Midbrain (tissue), 1 donor: ENCODE measurements at regions not wholly inside any gene's neighbourhood (a gene's known extent, or its start where the extent isn't known, plus 50 kb on each side); places are given as distances from the start of the nearest gene placed in this dataset.

Experiments
- DNase-seq: peaks from one replicate; lab custom pipeline; 2025; lab: John Stamatoyannopoulos, UW

DNA sequence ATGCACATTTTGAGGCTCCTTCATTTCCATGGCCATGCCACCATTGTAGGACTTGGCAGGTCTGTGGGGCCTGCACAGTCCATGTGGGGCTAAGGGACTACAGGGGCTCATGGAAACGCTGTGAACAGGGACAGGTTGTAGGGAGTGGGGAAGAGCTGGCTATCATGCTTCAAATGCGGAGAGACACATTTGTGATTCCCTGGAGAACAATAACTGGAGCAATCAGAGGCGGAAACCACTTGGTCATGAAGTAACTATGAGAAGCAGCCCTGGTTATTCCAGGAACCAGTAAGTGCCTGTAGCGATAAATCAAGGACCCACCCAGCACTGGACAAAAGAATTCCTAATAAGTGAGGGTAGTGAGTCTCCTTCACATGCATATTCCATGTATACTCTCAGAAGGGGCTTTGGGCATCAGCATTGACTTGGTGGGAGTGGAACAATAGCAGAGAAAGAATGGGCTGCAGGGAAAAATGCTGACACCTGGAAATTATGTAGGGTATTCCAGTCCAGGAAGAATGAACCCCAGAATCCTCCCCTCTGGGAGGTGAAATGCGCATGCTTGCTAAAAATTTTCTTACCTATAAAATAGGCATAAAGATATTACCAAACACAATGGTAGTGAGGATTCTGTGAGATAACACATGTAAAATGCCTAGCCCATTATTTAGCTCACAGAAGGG, 251.4 kb upstream of the ROPN1 start:
- DNase-seq = no peak

DNA sequence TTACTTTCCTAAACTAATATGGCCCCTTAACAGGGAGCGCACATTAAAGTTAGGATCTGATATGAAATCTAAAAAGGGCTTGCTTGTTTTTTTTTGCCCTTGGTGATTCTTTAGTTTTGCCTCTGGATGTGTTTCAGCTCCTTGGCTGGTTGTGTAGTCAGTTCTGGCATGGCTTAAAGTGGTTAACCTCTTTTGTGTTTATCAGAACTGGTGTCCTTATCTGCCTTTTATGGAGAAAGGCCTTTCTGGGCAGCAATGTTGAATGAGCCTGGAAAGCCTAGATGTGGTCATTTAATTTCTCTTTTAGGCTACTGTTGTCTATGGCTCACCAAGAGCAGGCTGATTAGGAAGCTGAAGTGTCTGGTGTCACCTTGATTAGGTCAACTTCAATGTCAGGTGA, 254.5 kb upstream of the ROPN1 start:
- no peak for DNase-seq

DNA sequence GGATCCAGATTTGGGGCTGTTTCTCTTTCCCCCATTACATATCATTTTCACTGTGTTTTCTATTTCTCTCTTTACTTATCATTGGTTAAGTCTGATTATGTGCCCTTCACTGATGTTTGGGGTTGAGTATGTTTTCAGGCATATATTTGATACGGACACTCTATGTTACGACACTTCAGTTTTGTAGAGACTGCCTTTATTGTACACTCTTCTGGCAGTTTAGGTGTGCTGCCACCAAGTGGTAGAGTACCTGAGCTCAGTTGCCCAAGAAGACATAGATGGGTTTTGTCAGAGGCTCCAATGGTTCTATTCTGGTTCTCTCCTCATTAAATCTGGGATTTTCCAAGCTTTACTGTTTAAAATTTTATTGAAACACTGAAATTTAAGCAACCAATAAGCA, 255.0 kb upstream of the ROPN1 start:
- DNase-seq = no peak

DNA sequence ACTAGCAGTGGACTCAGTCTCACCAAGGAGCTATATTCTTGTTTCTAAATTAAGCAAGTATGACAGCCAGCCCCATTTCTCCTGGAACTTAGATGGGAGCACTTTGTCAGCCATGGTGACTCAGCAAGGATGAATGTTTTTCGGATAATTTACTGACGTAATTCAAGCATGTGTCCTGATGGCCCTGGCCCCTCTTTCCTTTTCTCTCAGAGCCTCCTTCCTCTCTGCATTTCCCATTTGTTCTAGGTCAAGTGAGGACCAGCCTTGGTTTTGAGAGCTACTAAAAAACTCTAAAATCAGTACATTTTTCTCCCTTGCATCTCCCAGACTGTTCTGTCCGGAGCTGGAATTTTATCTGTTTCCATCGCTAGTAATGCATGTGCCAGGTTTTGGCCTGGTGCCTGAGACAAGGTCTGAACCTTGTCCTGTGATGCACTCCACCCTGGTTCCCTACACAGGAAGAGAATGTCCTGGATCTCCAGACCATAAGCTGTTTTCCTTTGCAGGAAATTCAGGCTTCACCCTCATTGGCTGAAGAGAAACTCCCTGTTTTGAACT, 256.6 kb upstream of the ROPN1 start:
- DNase-seq = no peak

DNA sequence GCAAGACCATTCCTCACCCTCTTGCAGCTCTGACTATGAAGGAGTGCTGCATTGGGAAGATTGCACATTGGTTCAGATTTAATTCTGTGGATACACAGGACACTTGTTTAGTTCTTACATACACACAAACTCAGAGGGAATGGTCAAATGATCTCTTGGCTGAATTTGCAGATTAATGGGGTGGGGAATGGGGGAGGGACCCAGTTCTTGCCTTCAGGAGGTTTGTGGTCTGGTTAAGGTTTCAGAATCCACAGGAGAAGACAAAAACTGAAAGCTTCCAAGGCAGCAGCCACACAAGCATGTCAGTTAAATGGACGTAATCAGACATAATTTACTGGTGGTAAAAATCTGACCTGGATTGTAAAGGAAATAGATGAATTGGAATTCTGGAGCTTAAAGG, 257.1 kb upstream of the ROPN1 start:
- DNase-seq = no peak

DNA sequence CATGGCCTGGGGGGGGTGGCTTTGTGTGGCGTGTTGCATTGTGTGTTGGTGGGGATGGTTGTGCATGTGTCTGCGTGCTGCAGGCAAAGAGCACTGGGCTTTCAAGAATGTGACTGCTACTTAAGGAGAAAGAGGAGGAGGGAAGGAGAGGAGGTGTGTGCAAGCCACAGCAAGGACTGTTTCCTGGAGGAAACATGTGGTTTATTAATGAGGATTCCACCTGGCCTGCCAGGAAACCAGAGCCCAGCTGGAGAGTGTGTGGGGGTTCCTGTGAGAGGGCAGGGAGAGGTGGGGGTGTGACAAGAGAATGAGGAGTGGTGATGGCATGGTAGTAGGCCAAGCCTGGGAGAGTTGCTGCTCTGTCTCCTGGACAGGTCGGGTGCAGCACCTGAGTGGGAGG, 258.1 kb upstream of the ROPN1 start:
- DNase-seq = no peak

DNA sequence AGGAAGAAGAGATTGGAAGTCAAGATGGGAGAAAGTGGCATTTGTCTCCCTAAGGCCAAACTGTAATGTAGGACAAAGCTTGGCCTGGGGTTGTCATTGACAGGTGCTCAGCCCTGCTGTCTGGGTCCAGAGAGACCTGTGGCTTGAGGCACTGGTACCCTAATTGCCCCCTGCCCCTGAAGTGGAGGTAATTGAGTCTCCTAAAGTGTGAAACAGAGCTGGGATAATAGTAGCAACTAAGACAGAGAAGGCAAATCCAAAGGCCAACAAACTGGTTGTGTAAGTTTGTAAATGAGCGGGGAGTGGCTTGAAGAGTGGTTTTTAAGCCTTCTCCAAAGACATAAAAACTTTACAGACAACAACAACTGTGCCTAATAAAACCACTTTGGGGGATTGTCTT, 264.2 kb upstream of the ROPN1 start:
- DNase-seq = no peak

DNA sequence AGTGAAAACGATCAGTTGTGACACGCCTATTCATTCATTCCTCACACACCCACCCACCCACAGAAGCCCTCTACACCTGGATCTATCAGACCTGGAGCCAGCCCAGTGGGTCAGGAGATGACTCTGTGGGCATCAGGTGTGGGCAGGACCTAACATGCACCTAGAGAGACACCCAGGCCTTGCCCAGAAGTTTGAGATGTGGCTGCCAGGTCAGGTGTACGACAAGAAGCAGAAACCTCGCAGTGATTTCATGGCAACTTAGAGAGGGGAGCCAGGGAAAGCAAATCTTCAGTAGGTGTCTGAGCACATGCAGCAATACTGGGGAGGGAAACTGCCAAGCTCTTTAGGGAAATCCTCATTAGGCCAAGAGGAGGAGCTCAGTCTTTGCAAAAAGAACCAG, 264.7 kb upstream of the ROPN1 start:
- DNase-seq = no peak

DNA sequence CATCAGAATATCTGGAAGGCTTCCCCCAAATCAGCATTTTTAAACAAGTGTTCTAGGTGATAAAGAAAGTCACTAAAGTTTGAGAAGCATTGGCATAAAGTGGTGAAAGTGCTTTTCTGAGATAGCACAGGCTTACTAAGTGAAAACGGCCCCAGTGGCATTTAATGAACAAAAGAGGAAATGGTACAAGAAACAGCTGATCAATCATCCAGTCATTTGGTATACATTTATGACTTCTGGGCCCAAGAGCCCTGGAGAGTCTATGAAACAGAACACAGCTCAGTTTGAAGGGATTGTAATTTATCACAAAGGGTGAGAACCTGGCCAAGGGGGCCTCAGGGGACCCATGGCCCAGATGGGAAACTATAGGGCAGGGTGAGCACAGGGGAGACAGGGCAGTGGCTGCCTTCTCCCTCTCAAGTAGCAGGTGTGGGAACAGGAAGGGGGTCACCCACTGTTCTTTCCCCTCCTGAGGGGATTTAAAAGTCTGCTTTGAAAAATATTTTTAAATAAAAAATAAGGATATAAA, 265.5 kb upstream of the ROPN1 start:
- no peak for DNase-seq

DNA sequence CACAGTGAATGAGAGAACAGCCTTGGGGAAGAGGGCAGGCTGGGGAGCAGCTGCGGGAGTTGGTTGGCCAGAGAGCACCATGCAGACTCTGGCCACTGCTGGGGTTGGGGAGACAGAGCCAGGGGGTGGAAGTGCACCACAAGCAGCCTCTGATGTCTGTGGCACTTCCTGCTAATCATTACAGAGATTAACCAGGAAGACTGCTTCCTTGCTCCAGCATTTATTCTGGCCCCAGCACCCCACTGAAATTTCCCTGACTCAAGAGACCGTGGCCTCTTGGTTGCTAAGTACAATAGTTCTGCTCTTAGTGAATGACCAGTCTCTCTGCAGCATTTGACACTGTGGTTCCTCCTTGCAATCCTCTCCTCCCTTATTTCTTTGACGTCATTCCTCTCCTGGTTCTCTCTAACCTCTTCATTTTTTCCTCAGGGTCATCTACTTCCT, 266.2 kb upstream of the ROPN1 start:
- no peak for DNase-seq

DNA sequence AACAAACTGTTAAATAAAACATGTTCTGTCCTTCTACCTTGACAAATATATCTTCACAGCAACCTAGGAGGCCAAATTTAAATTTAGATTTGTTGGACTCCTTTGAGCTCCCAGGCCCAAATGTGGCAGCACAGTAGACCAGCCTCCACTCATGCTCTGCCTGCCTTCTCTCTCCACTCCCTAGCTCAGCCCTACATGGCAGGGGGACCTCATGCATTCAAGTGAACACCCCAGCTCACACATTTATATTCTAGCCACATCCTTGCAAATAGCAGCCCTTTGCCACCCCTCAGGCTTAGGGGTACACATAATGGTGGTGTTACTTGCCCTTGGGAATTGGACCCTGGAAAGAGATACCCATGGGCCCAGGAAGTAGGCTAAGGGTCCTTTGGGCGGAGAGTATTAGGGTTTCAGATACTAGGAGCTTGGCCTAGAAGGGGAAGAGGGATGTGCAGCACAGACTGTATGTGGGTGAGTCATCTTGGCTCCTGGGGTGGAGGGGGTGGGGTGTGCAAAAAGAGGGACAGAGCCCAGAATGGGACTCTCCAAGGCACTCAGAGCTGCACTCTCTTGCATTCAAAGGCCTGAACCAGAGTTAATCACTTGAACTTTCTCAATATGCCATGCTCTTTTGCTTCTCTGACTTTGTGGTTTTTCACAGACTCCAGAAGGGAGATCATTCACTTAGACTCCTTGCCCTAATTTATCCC, 268.4 kb upstream of the ROPN1 start:
- no peak for DNase-seq

DNA sequence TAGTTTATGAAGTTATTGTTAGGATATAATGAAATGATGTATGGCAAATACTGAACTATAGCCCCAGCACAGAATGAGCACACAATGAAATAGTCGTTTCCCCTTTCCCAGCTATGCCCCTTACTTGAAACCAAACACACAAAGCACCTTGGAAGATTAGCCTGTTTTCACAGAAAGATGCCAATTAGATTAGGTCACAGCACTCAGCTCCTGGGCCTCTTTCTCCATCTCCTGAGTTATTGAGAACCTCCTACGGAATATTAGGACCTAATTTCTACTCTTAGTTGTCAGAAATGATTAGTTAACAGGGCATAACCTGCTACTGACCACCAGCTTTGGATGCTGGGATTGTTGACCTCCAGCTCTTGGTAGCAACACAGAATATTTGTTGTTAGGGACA, 269.4 kb upstream of the ROPN1 start:
- no peak for DNase-seq

DNA sequence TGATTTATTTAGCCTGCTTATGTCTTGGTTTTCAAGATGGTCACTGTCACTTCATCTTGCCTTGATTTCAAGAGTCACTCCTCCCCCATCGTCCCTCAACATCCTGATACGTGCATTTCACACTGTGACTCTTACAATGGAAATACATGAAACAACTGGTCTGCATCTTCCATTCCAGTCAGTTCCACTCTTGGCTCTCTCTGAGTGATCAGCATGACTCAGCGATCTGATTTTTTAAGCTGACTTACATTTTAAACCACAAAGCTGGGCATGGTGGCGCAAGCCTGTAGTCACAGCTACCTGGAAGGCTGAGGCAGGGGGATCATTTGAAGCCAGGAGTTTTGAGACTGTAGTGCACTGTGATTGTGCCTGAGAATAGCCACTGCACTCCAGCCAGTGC, 271.2 kb upstream of the ROPN1 start:
- peak; percentile 16 for DNase-seq

DNA sequence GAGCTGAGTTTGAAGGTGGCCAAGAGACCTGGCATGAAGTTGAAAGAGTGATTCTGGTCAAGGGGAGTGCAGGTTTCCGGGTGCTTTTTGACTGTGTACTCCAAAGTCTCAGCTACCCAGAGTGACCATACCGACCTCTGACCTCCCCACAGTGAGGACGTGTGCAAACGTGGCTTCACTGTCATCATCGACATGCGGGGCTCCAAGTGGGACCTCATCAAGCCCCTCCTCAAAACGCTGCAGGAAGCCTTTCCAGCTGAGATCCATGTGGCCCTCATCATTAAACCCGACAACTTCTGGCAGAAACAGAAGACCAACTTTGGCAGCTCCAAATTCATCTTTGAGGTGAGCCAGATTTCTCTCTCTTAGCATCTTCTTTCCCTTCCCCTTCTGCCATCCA, 272.4 kb upstream of the ROPN1 start:
- DNase-seq = no peak

DNA sequence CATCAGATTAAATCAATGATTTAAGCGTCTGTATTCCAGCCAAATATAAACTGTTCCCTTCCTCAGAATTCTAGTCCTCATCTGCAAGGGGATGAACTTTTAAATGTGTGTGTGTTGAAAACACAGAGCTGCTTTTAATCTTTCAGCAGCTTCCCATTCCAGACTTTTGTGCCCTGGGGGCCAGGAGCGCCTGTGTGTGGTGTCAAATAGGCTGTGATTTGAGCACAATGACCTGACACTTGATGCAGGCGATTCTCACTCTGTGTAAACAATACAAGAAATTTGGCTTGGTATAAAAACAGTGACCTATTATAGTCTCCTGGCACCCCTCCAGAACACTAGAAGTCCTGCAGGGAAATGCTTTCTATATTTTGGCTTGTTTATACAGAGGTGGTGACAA, 274.6 kb upstream of the ROPN1 start:
- no peak for DNase-seq

DNA sequence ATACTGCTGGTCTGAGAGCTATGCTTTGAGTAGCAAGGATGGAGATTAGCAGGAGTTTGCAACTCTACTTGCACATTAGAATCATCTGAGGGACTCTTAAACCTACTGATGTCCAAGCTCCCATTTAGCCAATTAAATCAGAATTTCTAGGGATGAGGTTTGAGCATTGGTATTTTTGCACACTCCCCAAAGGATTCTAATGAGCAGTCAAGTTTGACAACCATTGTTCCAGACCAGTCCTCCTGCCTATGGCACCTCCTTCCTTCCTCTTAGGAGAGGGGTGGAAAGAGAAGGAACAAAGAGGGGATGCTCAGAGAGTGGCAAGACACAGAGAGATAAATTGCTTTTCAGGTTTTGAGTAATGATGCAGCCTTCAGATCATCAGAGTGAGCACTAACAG, 275.5 kb upstream of the ROPN1 start:
- no peak for DNase-seq

DNA sequence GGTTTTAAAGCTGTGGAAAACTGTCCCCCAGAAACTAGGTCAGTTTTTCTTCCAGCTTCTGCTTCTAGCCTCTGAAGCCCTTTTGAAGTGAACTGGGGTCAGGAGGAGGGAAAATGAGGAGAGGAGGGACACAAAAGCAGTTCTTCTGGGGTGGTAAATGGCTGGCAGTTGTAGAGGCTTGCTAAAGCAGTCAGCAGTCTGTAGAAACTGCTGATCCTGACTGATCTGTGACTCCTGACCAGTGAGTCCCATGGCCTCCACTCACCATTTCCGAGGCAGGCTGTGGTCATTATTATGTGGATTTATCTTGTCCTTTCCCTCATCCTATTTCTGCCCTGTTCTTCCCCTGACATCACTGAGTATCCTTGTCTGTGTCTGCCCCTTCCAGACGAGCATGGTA, 276.4 kb upstream of the ROPN1 start:
- DNase-seq = no peak

DNA sequence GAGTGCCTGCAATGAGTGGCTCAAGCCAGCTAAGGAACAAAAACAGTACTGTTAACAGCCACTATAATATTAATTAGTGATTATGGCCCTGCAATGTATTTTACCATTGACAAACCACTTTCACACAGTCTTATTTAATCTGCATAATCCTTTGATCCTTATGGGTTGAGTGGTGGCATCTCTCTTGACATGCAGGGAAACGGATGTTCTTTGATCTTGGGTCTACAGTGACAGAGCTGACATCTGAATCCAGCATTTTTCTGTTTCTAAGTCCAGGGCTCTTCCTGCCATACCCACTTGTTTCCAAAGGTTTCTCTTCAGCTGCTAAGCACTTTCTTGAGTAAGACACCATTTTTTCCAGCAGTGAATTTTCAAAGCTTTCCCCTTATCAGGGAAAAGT, 277.7 kb upstream of the ROPN1 start:
- no peak for DNase-seq

DNA sequence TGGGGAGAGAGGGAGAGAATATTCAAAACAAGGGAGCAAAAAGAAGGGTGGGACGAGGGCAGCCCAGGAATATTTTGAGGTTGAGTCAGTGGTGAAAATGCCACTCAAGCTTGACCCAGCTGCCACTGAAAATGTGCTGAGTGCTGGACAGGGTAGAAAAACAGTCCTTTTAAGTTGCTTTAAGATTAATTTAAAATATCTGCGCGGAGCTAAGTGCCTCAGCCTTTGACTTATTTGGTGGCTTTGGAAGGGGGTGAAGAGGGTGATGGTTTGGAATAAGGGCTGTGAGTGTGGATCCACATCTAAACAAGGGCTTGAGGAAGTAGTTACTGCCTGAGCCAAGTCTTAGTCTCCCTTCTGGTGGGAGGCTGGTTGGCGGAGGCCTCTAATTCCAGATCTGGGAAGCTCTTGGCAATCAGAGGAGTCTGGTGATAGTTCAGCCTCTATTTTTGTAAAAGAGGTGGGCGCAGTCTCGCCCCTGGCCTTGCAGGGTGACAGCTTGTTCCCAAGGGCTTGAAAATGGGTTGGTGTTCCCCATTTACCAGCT, 280.8 kb upstream of the ROPN1 start:
- no peak for DNase-seq

DNA sequence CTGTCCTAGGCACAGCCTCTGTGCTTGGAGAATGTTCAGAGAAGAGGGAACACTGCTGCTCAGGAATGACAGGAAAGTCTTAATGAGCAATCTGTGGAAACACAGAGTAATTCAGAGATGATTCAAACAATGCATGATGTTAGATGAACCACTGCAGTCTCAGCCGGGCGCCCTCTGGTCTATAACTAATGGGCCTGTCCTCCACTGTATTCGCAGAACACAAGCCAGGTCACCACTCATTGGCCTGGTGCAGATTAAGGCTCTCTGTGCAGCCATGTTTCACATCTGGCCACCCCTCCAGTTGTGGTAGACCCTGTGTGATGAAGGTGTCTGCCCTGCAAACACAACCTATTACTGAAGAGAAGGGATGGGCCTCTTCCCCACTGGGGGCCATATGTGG, 281.7 kb upstream of the ROPN1 start:
- DNase-seq = no peak

DNA sequence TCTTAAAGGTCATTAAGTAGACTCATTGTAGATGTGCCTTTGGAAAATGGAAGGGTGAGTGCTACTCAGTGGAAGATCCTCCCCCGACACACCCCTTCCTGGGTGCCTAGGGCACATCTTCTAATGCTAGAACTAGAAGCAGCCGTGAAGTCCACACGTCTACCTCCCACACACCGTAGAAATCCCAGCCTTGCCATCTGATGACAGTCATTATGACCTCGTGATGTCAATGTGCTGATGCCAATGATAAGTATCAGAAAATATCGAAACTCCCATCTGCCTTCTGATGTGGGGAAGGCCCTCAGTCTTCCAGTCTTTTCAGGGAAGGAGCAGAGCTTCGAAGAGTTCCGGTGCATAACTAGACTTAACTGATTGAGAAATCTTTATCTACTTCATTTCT, 282.1 kb upstream of the ROPN1 start:
- DNase-seq = no peak

DNA sequence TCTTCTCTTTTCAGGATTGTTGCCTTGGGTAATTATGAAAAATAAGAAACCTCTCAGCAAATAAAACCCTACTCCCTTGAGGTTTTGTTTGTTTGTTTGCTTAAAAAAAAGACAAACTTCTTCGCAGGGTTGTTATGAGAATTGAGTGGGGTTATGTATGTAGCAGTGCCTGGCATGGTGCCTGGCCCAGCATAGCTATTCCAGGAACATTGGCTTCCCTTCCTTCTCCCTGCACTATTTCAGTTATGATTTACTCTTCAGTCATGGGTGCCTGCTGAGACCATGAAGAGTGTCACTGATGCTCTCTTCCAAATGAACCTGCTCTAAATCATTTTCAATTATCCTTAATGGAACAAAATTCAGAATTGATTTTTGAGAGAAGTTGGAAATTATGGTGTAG, 283.5 kb upstream of the ROPN1 start:
- no peak for DNase-seq

DNA sequence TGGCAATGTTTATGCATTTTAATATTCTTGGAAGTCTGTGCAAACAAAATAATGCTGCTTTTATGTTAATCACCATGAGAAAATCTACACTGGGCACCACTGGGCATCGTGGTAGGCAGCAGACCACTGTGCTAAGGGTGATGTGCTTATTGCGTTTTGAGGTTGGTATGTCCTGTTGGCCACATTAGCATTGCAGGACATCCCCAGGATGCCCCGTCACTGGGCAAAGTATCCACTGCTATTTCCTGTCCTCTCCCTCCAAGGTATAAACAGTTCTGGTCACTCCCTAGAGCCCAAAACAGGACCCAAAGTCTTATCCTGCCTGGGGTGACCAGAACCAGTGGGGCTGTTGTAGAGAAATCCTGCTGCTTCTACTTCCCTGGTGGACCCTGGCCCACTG, 284.2 kb upstream of the ROPN1 start:
- DNase-seq = no peak
